ENCODE measurements at regions not wholly inside any gene's neighbourhood (a gene's known extent, or its start where the extent isn't known, plus 50 kb on each side); places are given as distances from the start of the nearest gene placed in this dataset.

GRCh38 chr12:65568517-65568916 lies 255.8 kb upstream of the HMGA2 start:
- no peak for TF ChIP-seq RCOR1 (IDR thresholded peaks at IDR 0.05; ENCODE audit: low read length)
- TF ChIP-seq TCF12 (IDR thresholded peaks at IDR 0.05) = peak; percentile 52; the same call in 1 of the 2 replicates
- TF ChIP-seq FOXM1 (IDR thresholded peaks at IDR 0.05; ENCODE audit: low read depth) = no peak
- no peak for TF ChIP-seq USF2 (IDR thresholded peaks at IDR 0.05; ENCODE audit: borderline replicate concordance, low read depth, low read length)
- no peak for TF ChIP-seq RAD21 (IDR thresholded peaks at IDR 0.05; ENCODE audit: low read length)
- TF ChIP-seq EP300 (IDR thresholded peaks at IDR 0.05; ENCODE audit: borderline replicate concordance in 1 of 2, low read depth in 1 of 2, low read length in 1 of 2) = peak in 1 of 2 experiments; percentile 39; a peak in 1 of 4 replicates

All from SK-N-SH (cell line).